Amniotic stem cell (primary cell): ENCODE measurements at regions not wholly inside any gene's neighbourhood (a gene's known extent, or its start where the extent isn't known, plus 50 kb on each side); places are given as distances from the start of the nearest gene placed in this dataset.
"Not testable (repeated sequence)": the region's sequence is repeated elsewhere in the genome, so short reads cannot be mapped to it uniquely, and the experiment has no call there.

Experiments
- DNase-seq: peaks from one replicate; lab custom pipeline; 2025; lab: John Stamatoyannopoulos, UW

- no peak for DNase-seq
These were observed 1257.3 kb downstream of the DIAPH3 start for GRCh38 chr13:58906329-58907007.

- DNase-seq, result no peak
These were observed 1256.4 kb downstream of the DIAPH3 start for GRCh38 chr13:58907347-58907746.

GRCh38 chr13:58908019-58908679 is 1255.6 kb downstream of the DIAPH3 start:
- no peak for DNase-seq

- DNase-seq, result no peak
These were observed 1244.2 kb downstream of the DIAPH3 start for GRCh38 chr13:58919551-58919950.

GRCh38 chr13:58921129-58921528 is 1242.6 kb downstream of the DIAPH3 start:
- DNase-seq, result no peak

GRCh38 chr13:58926858-58927257 is 1236.9 kb downstream of the DIAPH3 start:
- DNase-seq, result no peak

GRCh38 chr13:58933475-58933874 is 1230.3 kb downstream of the DIAPH3 start:
- DNase-seq, result no peak

- DNase-seq, result no peak
These were observed 1228.0 kb downstream of the DIAPH3 start for GRCh38 chr13:58935689-58936088.

- no peak for DNase-seq
These were observed 1217.5 kb downstream of the DIAPH3 start for GRCh38 chr13:58946274-58946673.

GRCh38 chr13:58949646-58950045 is 1214.1 kb downstream of the DIAPH3 start:
- DNase-seq, result no peak

GRCh38 chr13:58950911-58951310 is 1212.8 kb downstream of the DIAPH3 start:
- DNase-seq, result no peak

- DNase-seq, result no peak
These were observed 1210.1 kb downstream of the DIAPH3 start for GRCh38 chr13:58953638-58954037.

GRCh38 chr13:58955546-58956385 is 1208.0 kb downstream of the DIAPH3 start:
- DNase-seq, result no peak

- DNase-seq, result not testable (repeated sequence)
These were observed 1205.6 kb downstream of the DIAPH3 start for GRCh38 chr13:58958097-58958496.

- DNase-seq, result no peak
These were observed 1202.8 kb downstream of the DIAPH3 start for GRCh38 chr13:58960888-58961287.

- no peak for DNase-seq
These were observed 1200.4 kb downstream of the DIAPH3 start for GRCh38 chr13:58963321-58963720.

GRCh38 chr13:58964048-58964447 is 1199.7 kb downstream of the DIAPH3 start:
- no peak for DNase-seq

GRCh38 chr13:58977085-58977484 is 1186.6 kb downstream of the DIAPH3 start:
- DNase-seq, result no peak

GRCh38 chr13:58978331-58978730 is 1185.4 kb downstream of the DIAPH3 start:
- no peak for DNase-seq

GRCh38 chr13:58979851-58980250 is 1183.9 kb downstream of the DIAPH3 start:
- no peak for DNase-seq

GRCh38 chr13:58985845-58986244 is 1177.9 kb downstream of the DIAPH3 start:
- no peak for DNase-seq

- no peak for DNase-seq
These were observed 1174.2 kb downstream of the DIAPH3 start for GRCh38 chr13:58989556-58989955.
